GM23338 (cell line): ENCODE measurements at regions not wholly inside any gene's neighbourhood (a gene's known extent, or its start where the extent isn't known, plus 50 kb on each side); places are given as distances from the start of the nearest gene placed in this dataset.

Experiments used
- CREB1 ChIP-seq: fragments of 250-450 bp; sonication (Bioruptor Pico); IDR thresholded peaks from 2 replicates; pipeline ENCODE4 v1.5.0; 2020; ENCODE audit warnings: low read depth, mild to moderate bottlenecking, moderate library complexity
- EZH2 ChIP-seq: fragments of 200-600 bp; sonication (generic); IDR thresholded peaks from one replicate; pipeline ENCODE4 v1.8.0; 2017; ENCODE audit warnings: antibody characterized with exemption, mild to moderate bottlenecking, low read depth; ENCODE audit not compliant: unreplicated experiment
- EZH2phosphoT487 ChIP-seq: fragments of 200-600 bp; sonication (generic); IDR thresholded peaks from one replicate; pipeline ENCODE4 v1.8.1; 2018; ENCODE audit warnings: antibody characterized with exemption; ENCODE audit not compliant: unreplicated experiment
- POLR2AphosphoS5 ChIP-seq: IDR thresholded peaks from 2 replicates; pipeline ENCODE4 v1.6.1; 2016; ENCODE audit warnings: antibody characterized with exemption, low read depth
- REST ChIP-seq: IDR thresholded peaks from one replicate; pipeline ENCODE4 v1.6.1; 2018; ENCODE audit warnings: antibody characterized with exemption; ENCODE audit not compliant: unreplicated experiment
- ZNF462 ChIP-seq: fragments of 250-450 bp; sonication (Bioruptor Pico); IDR thresholded peaks from 2 replicates; pipeline ENCODE4 v1.5.0; 2020; ENCODE audit warnings: mild to moderate bottlenecking, moderate library complexity
- TF ChIP-seq, protein P1 (sequence below), 2 experiments: fragments of 200-600 bp in 1 of 2; sonication (generic) in 1 of 2; conservative IDR thresholded peaks; 2 replicates each; pipeline versions ENCODE4 v1.5.1 to v1.6.1; 2016 to 2017; ENCODE audit warnings: antibody characterized with exemption in 2 of 2, low read depth in 2 of 2, mild to moderate bottlenecking in 2 of 2, moderate library complexity in 1 of 2

DNA sequence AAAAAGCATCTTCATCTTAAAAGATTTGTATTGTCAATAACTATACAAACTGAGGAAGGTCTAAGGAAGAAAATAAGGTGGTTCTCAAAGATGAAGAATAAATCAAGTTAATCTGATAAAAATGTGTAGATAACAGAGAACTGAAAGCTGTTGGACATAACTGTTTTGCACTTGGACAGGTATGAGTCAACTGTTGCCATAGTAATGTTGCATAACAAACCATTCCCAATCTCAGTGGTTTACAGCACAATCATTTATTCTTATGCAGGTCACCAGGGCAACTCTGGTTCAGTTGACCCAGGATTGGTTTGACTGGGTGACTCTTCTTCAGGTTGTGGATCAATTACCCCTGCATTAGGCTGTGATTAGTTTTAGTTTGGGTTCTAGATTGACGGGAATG, 2197.7 kb downstream of the ARAP2 start:
- TF ChIP-seq, protein P1, sequence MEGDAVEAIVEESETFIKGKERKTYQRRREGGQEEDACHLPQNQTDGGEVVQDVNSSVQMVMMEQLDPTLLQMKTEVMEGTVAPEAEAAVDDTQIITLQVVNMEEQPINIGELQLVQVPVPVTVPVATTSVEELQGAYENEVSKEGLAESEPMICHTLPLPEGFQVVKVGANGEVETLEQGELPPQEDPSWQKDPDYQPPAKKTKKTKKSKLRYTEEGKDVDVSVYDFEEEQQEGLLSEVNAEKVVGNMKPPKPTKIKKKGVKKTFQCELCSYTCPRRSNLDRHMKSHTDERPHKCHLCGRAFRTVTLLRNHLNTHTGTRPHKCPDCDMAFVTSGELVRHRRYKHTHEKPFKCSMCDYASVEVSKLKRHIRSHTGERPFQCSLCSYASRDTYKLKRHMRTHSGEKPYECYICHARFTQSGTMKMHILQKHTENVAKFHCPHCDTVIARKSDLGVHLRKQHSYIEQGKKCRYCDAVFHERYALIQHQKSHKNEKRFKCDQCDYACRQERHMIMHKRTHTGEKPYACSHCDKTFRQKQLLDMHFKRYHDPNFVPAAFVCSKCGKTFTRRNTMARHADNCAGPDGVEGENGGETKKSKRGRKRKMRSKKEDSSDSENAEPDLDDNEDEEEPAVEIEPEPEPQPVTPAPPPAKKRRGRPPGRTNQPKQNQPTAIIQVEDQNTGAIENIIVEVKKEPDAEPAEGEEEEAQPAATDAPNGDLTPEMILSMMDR (conservative IDR thresholded peaks at IDR 0.05; ENCODE audit: low read depth in 2 of 2), result no peak
- TF ChIP-seq EZH2 (no peak), EZH2phosphoT487 (no peak), POLR2AphosphoS5 (no peak), CREB1 (no peak), REST (no peak), ZNF462 (no peak)
